ENCODE measurements at regions not wholly inside any gene's neighbourhood (a gene's known extent, or its start where the extent isn't known, plus 50 kb on each side); places are given as distances from the start of the nearest gene placed in this dataset.

DNA sequence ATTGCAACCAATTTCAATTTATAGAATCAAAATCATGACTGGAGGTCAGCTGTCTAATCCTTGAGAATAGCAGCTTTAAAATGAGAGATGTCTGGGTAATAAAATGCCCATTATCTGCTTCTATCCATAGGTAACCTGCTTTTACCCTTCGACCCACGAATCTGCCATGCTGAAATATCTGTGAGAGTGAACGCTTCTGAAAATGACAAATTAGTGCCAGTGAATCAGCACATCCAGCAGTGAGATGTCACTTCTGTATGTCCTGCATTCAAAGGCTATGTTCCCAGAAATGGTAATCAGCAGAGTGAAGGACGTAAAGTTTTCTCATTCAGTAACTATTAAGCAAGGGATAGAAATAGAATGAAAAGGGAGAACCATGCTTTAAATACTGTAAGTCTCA is 532.4 kb upstream of the ITGA1 start:
- DNase-seq = no peak

DNA sequence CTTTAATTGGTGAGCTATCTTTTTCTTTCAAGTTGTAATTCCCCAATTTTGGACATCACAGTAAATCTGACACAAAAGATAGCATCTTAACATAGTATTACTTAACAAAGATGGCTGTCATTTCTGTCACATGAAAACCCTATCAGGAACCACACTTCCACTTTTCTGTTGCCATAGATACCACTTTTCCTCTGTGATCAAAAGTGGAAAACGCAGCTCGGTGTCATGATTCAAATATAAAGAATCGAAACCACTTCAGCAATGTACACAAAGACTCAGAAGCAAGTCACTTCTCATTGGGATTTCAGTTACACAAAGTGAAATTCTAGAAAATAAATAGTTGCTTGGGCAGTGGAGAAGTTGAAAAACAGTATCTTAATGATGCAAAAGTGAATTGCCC is 524.9 kb upstream of the ITGA1 start:
- DNase-seq = no peak

DNA sequence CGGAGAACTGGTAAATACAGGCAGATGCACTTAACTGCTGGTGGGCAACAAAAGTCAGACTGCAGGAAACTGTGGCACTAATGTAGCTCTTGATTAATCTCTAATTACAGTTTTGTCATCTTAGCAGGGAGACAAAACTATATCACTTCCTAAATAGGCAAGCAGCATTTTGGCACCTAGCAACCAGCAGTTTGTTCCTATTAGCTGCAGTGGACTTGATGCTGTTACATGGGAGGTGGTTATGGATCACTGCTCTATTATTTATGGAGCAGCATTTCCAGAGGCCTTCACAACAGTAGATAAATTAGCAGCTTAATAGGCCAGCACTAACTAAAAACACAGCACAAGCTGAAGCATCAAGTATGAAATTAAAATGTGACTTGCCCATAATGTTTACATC is 518.3 kb upstream of the ITGA1 start:
- no peak for DNase-seq

DNA sequence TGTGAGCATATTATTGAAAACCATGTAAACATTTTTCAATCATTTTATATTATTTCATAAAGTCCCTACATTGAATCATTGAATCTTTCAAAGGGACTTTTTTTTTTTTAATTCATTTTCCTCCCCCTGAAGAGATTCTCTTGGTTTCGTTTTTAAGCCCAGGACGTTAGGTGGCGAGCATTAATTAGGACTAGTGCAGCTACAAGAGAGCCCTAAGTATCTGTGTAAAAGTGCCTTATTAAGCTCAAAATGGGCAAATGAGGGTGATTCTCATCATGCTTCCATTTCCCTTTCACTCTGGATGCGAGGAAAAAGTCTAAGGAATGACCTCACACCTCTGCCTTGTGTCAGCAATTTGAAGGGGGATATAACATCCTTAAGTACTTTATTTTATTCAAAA is 517.9 kb upstream of the ITGA1 start:
- DNase-seq = no peak

DNA sequence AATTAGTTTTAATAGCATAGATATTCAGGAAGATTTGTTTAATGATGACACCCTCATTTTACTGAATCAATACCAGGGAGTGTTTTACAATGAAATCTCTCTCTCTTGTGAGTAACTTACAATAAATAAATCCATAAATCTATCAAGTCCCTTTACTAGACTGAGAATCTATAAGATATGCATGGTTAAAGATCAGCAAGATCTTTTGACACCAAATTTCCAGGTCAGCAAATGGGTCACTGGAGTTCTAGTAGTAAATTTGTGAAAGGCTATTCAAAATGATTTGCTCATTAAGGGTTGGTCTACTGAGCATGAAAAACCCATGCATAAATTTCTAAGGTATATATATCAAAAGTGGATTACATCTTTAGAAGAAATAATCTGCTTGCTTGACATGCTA is 512.1 kb upstream of the ITGA1 start:
- DNase-seq = no peak

DNA sequence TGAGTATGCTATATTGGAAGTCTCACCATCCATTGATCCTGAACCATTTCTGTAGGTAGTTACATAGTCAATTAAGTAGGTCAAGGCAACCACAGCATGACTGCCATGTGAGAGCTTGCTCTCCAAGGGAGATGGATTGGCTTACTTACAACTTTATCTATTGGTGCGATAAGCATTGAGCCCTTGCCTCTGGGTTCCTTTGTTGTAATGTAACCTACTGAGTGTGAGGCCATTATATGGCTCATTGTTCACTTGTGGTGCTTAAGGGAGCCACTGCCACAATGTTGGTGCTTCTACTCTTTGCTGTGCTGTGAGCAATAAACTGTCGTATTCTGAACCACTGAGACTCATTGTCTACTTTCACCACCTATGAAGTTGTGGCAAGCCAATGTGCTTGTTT is 510.6 kb upstream of the ITGA1 start:
- DNase-seq = no peak

- DNase-seq = no peak
Observed at GRCh38 chr5:52282647-52283046, 505.1 kb upstream of the ITGA1 start.

DNA sequence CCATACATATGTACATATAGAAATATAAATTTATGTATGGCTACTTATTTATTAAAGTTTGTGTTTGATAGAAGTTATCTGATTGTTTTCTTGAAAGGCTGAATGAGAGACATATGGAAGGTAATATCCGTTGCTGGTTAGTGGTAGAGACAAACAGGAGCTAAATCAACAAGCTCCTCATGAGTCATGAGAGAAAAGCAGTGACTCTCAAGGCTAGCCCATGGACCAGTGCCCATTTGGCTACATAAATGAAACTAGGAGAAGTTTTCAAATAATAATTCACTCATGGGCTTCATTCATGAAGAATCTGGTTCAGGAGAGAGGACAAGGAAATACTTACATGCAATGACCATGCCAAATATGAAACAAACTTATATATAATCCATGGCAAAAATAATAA is 504.5 kb upstream of the ITGA1 start:
- DNase-seq = no peak

DNA sequence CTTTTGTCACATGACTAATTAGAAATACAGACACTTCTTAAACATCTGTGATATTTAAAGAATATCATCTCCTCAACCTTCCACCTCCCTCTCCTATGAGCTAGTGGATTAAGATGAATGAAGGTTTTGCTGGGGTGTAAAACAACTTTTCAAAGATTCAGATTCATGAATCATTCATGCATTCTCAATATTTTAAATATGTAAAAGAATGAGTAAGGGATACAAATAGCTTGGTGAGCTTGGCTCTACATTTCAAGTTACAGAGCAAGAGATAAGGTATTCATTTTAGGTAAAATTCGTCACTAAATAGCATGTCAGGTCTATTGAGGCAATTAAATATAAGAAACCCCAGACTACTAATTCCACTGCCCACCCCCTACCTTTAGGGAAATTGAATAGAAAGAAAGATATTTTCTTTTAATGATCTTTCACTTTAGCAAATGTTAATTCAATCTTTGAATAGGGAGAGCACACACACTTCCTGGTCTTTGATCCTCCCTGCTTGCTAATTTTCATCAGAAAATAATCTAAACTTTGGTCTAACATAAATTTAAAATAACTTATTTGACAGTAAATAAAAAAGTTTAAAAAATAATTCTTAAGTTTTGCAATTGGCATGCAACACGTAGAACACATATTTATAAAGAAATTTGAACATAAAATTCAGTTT is 486.9 kb upstream of the ITGA1 start:
- no peak for DNase-seq

GRCh38 chr5:52304816-52305215 is 482.9 kb upstream of the ITGA1 start:
- DNase-seq = peak in 1 of 2 experiments; percentile 14

DNA sequence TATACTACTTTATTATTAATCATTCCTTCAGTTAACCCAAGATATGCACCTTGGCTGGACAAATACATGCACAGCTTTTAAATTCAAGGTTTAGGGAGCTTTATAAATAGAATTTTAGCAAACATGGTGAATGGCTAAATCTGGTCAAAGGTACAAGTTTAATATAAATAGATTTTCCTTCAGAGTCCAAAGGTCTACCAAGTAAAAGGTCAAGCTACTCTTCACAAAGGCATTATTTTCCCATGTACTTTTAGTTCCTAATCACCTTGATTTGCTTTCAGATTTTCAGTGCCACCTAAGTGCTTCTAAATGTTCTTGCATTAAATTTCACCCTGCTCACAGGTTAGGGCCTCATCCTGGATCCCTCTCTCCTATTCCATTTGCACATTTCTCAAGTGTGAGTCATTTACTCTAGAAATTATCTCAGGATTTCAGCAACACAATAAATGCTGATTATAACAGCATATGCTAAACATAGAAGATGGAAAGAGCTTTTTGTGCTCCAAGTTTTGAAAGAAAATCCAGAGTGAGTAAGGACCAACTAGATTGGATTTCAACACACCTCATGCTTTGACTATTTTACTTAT is 459.4 kb upstream of the ITGA1 start:
- DNase-seq = no peak

DNA sequence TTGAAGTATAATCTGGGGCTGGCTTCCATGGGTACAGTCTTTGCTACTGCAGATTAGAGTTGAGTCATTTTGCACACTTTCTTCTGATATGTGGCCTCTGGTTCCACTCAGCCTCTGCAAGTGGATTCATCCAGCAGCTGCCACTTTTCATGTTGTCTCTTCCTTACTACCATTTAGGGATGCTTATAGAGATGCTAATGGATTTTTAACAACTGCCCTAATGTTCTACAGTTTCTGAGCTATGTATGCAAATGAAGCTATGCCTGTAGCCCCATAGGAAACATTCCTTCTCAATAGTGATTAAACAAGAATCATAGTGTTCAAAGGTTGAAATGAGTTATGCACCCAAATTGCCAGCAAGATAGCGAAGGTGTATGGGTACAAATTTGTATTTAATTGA is 456.0 kb upstream of the ITGA1 start:
- DNase-seq = no peak

- no peak for DNase-seq
Observed at GRCh38 chr5:52334367-52334766, 453.3 kb upstream of the ITGA1 start.

- DNase-seq = no peak
Observed at GRCh38 chr5:52339285-52339684, 448.4 kb upstream of the ITGA1 start.

- DNase-seq = no peak
Observed at GRCh38 chr5:52342361-52342760, 445.4 kb upstream of the ITGA1 start.

DNA sequence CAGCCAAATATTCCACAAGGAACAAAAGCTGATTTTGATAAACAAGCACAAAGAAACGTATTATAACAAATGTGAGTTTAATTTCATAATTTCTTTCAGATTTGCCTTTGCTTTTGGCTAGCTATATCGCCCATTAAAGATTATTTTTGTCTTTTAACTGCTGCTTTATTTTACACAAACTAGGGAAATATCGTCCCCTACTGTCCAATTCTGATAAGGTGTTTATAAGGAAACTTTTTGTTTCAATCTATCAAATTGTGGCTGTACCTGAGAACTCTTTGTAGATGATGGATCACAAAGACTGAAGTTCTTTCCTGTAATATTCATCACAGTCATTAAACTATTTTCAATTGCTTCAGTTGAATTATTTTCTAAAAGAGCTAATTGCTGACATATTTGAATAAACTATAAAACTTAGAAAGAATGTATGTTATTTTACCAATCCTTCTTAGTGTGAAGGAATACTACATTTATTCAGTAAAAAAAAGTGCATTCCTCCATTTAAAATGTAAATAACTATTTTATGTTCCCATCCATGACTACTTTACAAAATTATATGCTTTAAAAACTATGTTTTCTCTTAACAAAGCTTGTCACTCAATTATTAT is 431.3 kb upstream of the ITGA1 start:
- DNase-seq = no peak

DNA sequence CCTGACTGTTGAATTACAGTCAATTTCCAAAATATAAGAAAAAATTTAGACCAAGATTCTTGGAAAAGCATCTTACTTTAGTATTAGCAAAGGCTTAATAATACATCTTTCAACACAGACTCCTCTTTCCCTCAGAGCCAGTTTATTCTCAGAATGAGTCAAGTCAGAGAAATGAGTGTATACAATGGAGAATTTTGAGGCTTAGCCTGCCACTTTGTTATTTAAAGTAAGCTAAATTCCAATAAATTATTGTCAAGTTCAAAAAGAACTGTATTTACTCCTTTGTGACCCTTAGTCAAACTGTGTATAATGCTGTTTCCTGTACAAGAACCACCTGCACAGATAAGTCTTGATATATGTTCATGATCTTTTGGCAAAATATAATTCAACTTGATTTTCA is 428.5 kb upstream of the ITGA1 start:
- DNase-seq = no peak

- no peak for DNase-seq
Observed at GRCh38 chr5:52360985-52361384, 426.7 kb upstream of the ITGA1 start.

- DNase-seq = no peak
Observed at GRCh38 chr5:52374286-52374685, 413.4 kb upstream of the ITGA1 start.

GRCh38 chr5:52375969-52376368 is 411.7 kb upstream of the ITGA1 start:
- DNase-seq = no peak

DNA sequence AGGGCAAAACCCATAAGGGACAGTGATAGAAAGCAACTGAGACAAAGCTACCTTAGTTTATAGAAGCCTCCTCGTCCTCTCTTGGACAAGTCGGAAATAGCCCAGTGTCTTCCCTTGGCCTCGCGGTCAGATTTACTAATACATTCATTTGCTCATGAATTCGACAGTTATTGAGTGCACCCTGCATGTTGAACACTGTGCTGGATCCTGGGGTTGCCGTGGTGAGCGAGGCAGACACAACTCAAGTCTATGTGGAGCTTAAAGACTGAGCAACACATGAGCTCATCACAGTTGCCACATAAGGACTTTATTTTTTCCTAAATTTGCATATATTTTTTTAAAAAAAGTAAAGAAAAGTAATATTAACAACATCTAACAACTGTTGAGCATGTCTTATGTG is 411.1 kb upstream of the ITGA1 start:
- no peak for DNase-seq

DNA sequence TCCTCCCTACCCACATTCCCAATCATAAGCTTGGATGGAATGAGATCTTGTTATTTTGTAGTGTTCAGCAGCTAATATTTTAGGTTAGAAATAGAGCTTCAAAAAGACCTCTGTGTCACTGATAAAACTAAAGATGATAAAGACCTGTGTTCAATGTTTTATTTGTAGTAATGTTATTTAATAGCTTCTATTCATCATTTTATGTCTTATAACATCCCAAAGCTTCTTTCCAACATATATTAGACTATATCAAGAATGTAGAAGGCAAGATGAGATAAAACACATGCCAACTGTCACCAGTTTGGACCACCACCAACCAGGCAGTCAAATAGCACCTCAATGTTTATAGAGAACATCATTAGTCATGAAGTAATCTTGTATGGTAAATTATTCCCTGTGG is 409.5 kb upstream of the ITGA1 start:
- no peak for DNase-seq

- no peak for DNase-seq
Observed at GRCh38 chr5:52388349-52388748, 399.4 kb upstream of the ITGA1 start.

GRCh38 chr5:52392321-52392720 is 395.4 kb upstream of the ITGA1 start:
- no peak for DNase-seq

DNA sequence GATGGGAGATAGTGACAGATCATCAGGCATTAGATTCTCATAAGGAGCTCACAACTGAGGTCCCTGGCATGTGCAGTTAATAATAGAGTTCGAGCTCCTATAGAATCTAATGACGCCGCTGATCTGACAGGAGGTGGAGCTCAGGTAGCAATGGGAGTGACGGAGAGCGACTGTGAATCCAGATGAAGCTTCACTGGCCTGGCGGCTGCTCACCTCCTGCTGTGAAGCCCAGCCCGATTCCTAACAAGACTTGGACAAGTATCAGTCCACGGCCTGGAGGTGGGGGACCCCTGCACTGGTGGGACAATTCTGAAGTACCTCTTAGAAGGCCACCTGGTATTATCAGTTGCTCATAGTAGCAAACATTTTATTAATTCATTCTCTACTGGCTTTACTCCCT is 377.9 kb upstream of the ITGA1 start:
- no peak for DNase-seq

Data from activated T-cell treated with anti-CD3 and anti-CD28 coated beads, Interleukin-2, amount 50 U/mL, for 48 hours (primary cell).